M059J (cell line): ENCODE measurements at regions not wholly inside any gene's neighbourhood (a gene's known extent, or its start where the extent isn't known, plus 50 kb on each side); places are given as distances from the start of the nearest gene placed in this dataset.
"Not testable (repeated sequence)": the region's sequence is repeated elsewhere in the genome, so short reads cannot be mapped to it uniquely, and the experiment has no call there.

Source experiments
- DNase-seq: peaks from one replicate; pipeline ENCODE4 v3.0.0-alpha.2; 2012; ENCODE audit warnings: low read depth

GRCh38 chr12:10453-10852 is 56.1 kb upstream of the IQSEC3 start:
- not testable (repeated sequence) for DNase-seq

GRCh38 chr12:10879-11812 is 55.4 kb upstream of the IQSEC3 start:
- not testable (repeated sequence) for DNase-seq

- DNase-seq, result not testable (repeated sequence)
Measured at GRCh38 chr12:12306-12705, 54.3 kb upstream of the IQSEC3 start.

GRCh38 chr12:12725-13640 is 53.6 kb upstream of the IQSEC3 start:
- DNase-seq, result not testable (repeated sequence)

- peak; percentile 84 for DNase-seq
Measured at GRCh38 chr12:13841-14240, 52.7 kb upstream of the IQSEC3 start.

- DNase-seq, result not testable (repeated sequence)
Measured at GRCh38 chr12:14696-15095, 51.9 kb upstream of the IQSEC3 start.

- not testable (repeated sequence) for DNase-seq
Measured at GRCh38 chr12:15381-15780, 51.2 kb upstream of the IQSEC3 start.

- DNase-seq, result not testable (repeated sequence)
Measured at GRCh38 chr12:16019-16418, 50.5 kb upstream of the IQSEC3 start.

- not testable (repeated sequence) for DNase-seq
Measured at GRCh38 chr12:16541-16940, 50.0 kb upstream of the IQSEC3 start.
